ENCODE measurements at regions not wholly inside any gene's neighbourhood (a gene's known extent, or its start where the extent isn't known, plus 50 kb on each side); places are given as distances from the start of the nearest gene placed in this dataset.
A peak's percentile ranks its signal among the peaks of the same experiment; 100 is the strongest.

GRCh38 chr10:130725474-130725970, 586.0 kb downstream of the TCERG1L start:
- ATAC-seq (ENCODE audit: low read depth) (no peak), DNase-seq (no peak)
- no peak overlapping the region for H3K9ac ChIP-seq (ENCODE audit: low read depth, low read length)
- H3K4me1 ChIP-seq (ENCODE audit: control insufficient read depth, insufficient read depth, low read length): no peaks in the 10 kb centered on the region
- in situ Hi-C loops (cut with MboI; ENCODE audit: low sequenced_read_pairs) (no loop called here), dilution Hi-C loops (cut with HindIII; ENCODE audit: low sequenced_read_pairs, unreplicated experiment) (no loop called here), intact Hi-C loops (cut with micrococcal nuclease) (no loop called here)
- H2AK9ac ChIP-seq (replicated peaks; ENCODE audit: low read depth, low read length, poor library complexity): no peak overlapping the region
- CTCF ChIA-PET: no interaction called here
- H3K36me3 ChIP-seq (ENCODE audit: control insufficient read depth, insufficient read depth, low read length): no peaks in the 10 kb centered on the region
- no peak overlapping the region for H3K14ac ChIP-seq (replicated peaks; ENCODE audit: low read depth, low read length)
- H4K91ac ChIP-seq (ENCODE audit: insufficient read depth, low read depth, low read length): no peak overlapping the region
- peak; percentile 83 for TF ChIP-seq MAFK (IDR thresholded peaks at IDR 0.05; ENCODE audit: low read depth, low read length)
- no peak for TF ChIP-seq MAZ (IDR thresholded peaks at IDR 0.05; ENCODE audit: borderline replicate concordance, low read depth, low read length)
- TF ChIP-seq RAD21 (IDR thresholded peaks at IDR 0.05; ENCODE audit: low read length): no peak
- no peak overlapping the region for H3K27ac ChIP-seq (ENCODE audit: insufficient read depth, low read length)
- H4K20me1 ChIP-seq (ENCODE audit: insufficient read depth, low read length): no peaks in the 10 kb centered on the region
- no peak overlapping the region for H4K8ac ChIP-seq (ENCODE audit: low read depth in 2 of 2, low read length in 2 of 2)
- H3K18ac ChIP-seq (ENCODE audit: low read depth, low read length): no peak overlapping the region
- H2BK120ac ChIP-seq (ENCODE audit: low read depth, low read length): no peak overlapping the region
- no peak overlapping the region for H3K4me2 ChIP-seq (ENCODE audit: low read depth, low read length)
- no peak overlapping the region for H2AK5ac ChIP-seq (ENCODE audit: low read depth, low read length)
- no peak overlapping the region for H4K5ac ChIP-seq (ENCODE audit: low read depth, low read length)
- H3K4ac ChIP-seq (ENCODE audit: low read depth, low read length): no peak overlapping the region
- no peak overlapping the region for H3K4me3 ChIP-seq (ENCODE audit: insufficient read depth, low read depth, low read length)
- no peaks in the 10 kb centered on the region for H3K27me3 ChIP-seq (ENCODE audit: control insufficient read depth, insufficient read depth, low read length)
- H3K56ac ChIP-seq (ENCODE audit: extremely low read depth, insufficient read depth, low read length): no peak overlapping the region
- H3K79me1 ChIP-seq (ENCODE audit: low read depth in 1 of 2, low read length in 2 of 2): no peaks in the 10 kb centered on the region
- 57% methylated on average over 3 of the region's 7 CpGs; no CpG with 5 or more reads in 1 of the 2 experiments for WGBS, 2 experiments (ENCODE audit: extremely low coverage in 2 of 2, insufficient read length in 1 of 2)
- H2AFZ ChIP-seq (replicated peaks; ENCODE audit: low read length, poor library complexity): no peak overlapping the region
- no peaks in the 10 kb centered on the region for H3K9me1 ChIP-seq (ENCODE audit: insufficient read depth, low read length)
- no peak overlapping the region for H2BK15ac ChIP-seq (ENCODE audit: low read depth, low read length)
- no peak overlapping the region for H2BK20ac ChIP-seq (ENCODE audit: low read depth, low read length)
- no peak overlapping the region for H3K23ac ChIP-seq (ENCODE audit: low read depth, low read length)
- no peak overlapping the region for H2BK5ac ChIP-seq (ENCODE audit: low read depth, low read length, poor library complexity, severe bottlenecking)
- H3K9me3 ChIP-seq (ENCODE audit: control insufficient read depth, insufficient read depth, low read length): peaks cover 34% of the 10 kb centered on the region
- BruUV-seq (replicated peaks): no TSS peak
- POLR2A ChIA-PET (ENCODE audit: unreplicated experiment): no interaction called here
